Ectodermal cell (in vitro differentiated cells): ENCODE measurements at regions not wholly inside any gene's neighbourhood (a gene's known extent, or its start where the extent isn't known, plus 50 kb on each side); places are given as distances from the start of the nearest gene placed in this dataset.

Source experiments
- H3K27ac ChIP-seq: 2 replicates; pipeline ENCODE4 v1.7.0; 2013; ENCODE audit warnings: mild to moderate bottlenecking, low read depth, low read length; ENCODE audit not compliant: insufficient read depth, poor library complexity, severe bottlenecking
- H3K27me3 ChIP-seq: 2 replicates; pipeline ENCODE4 v1.7.0; 2013; ENCODE audit warnings: mild to moderate bottlenecking, low read length; ENCODE audit not compliant: insufficient read depth, control insufficient read depth, poor library complexity, severe bottlenecking
- H3K36me3 ChIP-seq: one replicate; pipeline ENCODE4 v1.7.0; 2013; ENCODE audit warnings: low read length; ENCODE audit not compliant: control insufficient read depth, insufficient read depth
- H3K4me1 ChIP-seq: one replicate; pipeline ENCODE4 v1.7.0; 2013; ENCODE audit warnings: low read length; ENCODE audit not compliant: control insufficient read depth, insufficient read depth
- H3K4me3 ChIP-seq: 2 replicates; pipeline ENCODE4 v1.7.0; 2013; ENCODE audit warnings: low read depth, low read length, control low read depth; ENCODE audit not compliant: insufficient read depth
- H3K9me3 ChIP-seq: 2 replicates; pipeline ENCODE4 v1.7.0; 2013; ENCODE audit warnings: mild to moderate bottlenecking, low read length, moderate library complexity; ENCODE audit not compliant: control insufficient read depth
- WGBS, 2 experiments: methylation state at CpG; one replicate each; pipeline ENCODE4 v1.1.7; 2013; ENCODE audit warnings: missing lambda C conversion rate in 2 of 2; 5-methylcytosine and 5-hydroxymethylcytosine counted together

DNA sequence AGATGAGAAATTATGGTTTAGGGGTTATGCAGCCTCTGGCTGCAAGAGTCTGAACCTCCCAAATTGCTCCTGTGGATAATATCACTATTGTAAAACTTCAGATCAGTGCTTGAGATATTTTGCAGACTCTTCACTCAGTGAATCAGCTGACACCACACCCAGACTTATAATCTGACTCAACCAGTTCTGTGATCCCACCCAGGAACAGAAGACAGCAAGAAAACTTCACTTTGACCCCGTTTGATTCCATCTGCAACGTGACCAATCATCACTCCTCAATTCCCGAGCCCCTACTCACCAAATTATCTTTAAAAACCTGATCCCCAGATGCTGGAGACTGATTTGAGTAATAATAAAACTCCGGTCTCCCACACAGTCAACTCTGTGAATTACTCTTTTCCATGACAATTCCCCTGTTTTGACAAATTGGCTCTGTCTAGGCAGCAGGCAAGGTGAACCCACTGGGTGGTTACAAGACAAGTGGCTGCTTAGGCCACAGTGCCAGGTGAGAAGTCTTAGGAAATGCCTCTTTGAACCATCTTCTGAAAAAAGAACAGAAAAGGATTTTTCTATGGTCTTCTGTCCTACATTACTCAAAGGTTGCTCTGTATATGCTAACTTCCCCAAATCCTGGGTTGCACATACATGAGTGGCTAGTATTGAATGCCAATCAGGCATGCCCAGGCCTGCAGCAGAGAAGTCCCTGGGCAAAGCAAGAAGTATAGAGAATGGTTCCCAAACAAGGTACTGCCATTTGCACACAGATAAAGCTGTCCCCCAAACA lies 588.0 kb downstream of the PRELID2 start:
- Histone ChIP-seq H3K36me3 (no peaks in the 10 kb centered on the region), H3K9me3 (no peaks in the 10 kb centered on the region), H3K4me1 (no peaks in the 10 kb centered on the region), H3K27ac (no peak overlapping the region), H3K27me3 (no peaks in the 10 kb centered on the region), H3K4me3 (no peak overlapping the region)
- WGBS, 2 experiments = 50 to 61% methylated on average over 4 of the region's 4 CpGs

GRCh38 chr5:145246379-145246778 lies 588.8 kb downstream of the PRELID2 start:
- no peaks in the 10 kb centered on the region for H3K36me3 ChIP-seq
- H3K4me1 ChIP-seq = no peaks in the 10 kb centered on the region
- H3K9me3 ChIP-seq = no peaks in the 10 kb centered on the region
- no peaks in the 10 kb centered on the region for H3K27me3 ChIP-seq
- no peak overlapping the region for H3K27ac ChIP-seq
- no peak overlapping the region for H3K4me3 ChIP-seq
- WGBS, 2 experiments = 88 to 94% methylated on average over 2 of the region's 2 CpGs

DNA sequence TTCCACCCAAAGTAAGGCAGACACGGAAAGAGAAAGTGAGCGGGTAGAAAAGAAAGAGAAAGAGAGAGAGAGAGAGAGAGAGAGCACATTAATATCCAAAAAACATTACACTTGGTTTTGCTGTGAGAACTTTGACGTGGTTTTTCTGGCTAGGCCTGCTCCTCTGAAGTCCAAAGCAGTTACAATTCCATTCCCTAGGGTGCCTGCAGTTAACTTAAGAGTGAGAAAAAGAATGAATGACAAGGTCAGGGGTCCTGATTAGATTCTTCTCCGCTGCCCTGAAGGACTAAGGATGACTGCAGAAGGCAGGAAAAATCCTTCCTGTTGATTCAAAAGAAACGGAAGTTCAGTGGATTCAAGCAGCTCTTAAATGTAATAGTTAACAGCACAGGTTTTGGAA lies 589.8 kb downstream of the PRELID2 start:
- WGBS, 2 experiments = 14 to 25% methylated on average over 3 to 5 of the region's 5 CpGs
- Histone ChIP-seq H3K9me3 (no peaks in the 10 kb centered on the region), H3K27ac (no peak overlapping the region), H3K27me3 (no peaks in the 10 kb centered on the region), H3K36me3 (no peaks in the 10 kb centered on the region), H3K4me3 (no peak overlapping the region), H3K4me1 (no peaks in the 10 kb centered on the region)

- no peak overlapping the region for H3K4me3 ChIP-seq
These were observed 590.4 kb downstream of the PRELID2 start for GRCh38 chr5:145244788-145245187.

DNA sequence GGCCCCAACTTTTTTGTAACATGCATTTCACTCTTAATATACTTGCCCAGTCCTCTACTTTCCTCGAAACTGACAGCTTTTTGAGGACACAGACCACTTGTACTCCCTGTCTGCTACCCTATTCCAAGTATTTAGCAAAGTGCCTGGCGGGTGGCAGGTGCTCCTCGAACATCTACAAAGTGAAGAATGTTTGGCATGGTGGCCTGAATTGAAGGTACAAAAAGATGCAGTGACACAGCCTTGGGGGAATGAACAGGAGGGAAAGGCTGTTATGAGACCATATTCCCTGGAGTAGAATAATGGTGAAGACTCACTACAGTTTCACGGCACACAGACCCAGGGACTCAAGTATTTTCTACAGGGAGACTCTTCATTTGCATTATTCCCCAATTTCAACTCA lies 590.9 kb downstream of the PRELID2 start:
- WGBS, 2 experiments = 91 to 93% methylated on average over 3 to 4 of the region's 4 CpGs
- Histone ChIP-seq H3K27ac (no peak overlapping the region), H3K36me3 (no peaks in the 10 kb centered on the region), H3K4me1 (no peaks in the 10 kb centered on the region), H3K9me3 (no peaks in the 10 kb centered on the region), H3K27me3 (no peaks in the 10 kb centered on the region), H3K4me3 (no peak overlapping the region)

More at GRCh38 chr5:145244788-145245187, 590.4 kb downstream of the PRELID2 start:
- Histone ChIP-seq H3K27ac (no peak overlapping the region), H3K27me3 (no peaks in the 10 kb centered on the region), H3K36me3 (no peaks in the 10 kb centered on the region), H3K4me1 (no peaks in the 10 kb centered on the region), H3K9me3 (no peaks in the 10 kb centered on the region)
- no CpG with 5 or more reads among the region's 2 CpGs for WGBS, 2 experiments

GRCh38 chr5:145243016-145243415 lies 592.1 kb downstream of the PRELID2 start:
- 91 to 100% methylated on average over 1 to 2 of the region's 2 CpGs for WGBS, 2 experiments
- Histone ChIP-seq H3K27me3 (no peaks in the 10 kb centered on the region), H3K9me3 (no peaks in the 10 kb centered on the region), H3K4me1 (no peaks in the 10 kb centered on the region), H3K36me3 (no peaks in the 10 kb centered on the region), H3K4me3 (no peak overlapping the region), H3K27ac (no peak overlapping the region)

- Histone ChIP-seq H3K4me1 (no peaks in the 10 kb centered on the region), H3K4me3 (no peak overlapping the region), H3K27ac (no peak overlapping the region), H3K9me3 (no peaks in the 10 kb centered on the region), H3K36me3 (no peaks in the 10 kb centered on the region), H3K27me3 (no peaks in the 10 kb centered on the region)
- WGBS, 2 experiments = 86 to 93% methylated on average over 1 of the region's 1 CpG
These were observed 592.6 kb downstream of the PRELID2 start for GRCh38 chr5:145242551-145242950.

GRCh38 chr5:145237843-145238242 lies 597.3 kb downstream of the PRELID2 start:
- no peaks in the 10 kb centered on the region for H3K36me3 ChIP-seq
- H3K4me3 ChIP-seq = no peak overlapping the region
- no peaks in the 10 kb centered on the region for H3K27me3 ChIP-seq
- H3K9me3 ChIP-seq = no peaks in the 10 kb centered on the region
- 6 to 8% methylated on average over 3 of the region's 3 CpGs for WGBS, 2 experiments
- H3K4me1 ChIP-seq = no peaks in the 10 kb centered on the region
- H3K27ac ChIP-seq = no peak overlapping the region

- no peaks in the 10 kb centered on the region for H3K36me3 ChIP-seq
- H3K27me3 ChIP-seq = no peaks in the 10 kb centered on the region
- H3K4me3 ChIP-seq = no peak overlapping the region
- no peak overlapping the region for H3K27ac ChIP-seq
- no peaks in the 10 kb centered on the region for H3K9me3 ChIP-seq
- no peaks in the 10 kb centered on the region for H3K4me1 ChIP-seq
These were observed 598.2 kb downstream of the PRELID2 start for GRCh38 chr5:145236983-145237382.

DNA sequence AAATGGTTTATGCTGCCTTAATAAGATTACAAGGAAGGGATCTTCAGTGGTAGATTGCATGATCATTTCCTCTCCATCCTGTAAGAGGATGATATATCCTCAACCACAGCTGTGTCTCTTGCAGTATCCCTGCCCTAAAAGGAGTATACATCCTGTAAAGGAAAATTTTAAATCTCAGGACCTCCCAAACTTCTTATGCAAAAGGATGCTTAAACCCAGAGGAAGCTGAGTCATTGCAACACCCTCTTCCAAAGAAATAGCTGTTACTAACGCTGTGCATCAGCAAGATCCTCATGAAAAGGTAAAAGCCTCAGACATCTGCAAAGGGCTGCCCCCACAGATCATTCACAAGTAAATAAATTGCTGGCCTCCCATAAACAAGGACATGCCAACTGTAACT lies 599.0 kb downstream of the PRELID2 start:
- WGBS, 2 experiments = 63 to 85% methylated on average over 1 of the region's 1 CpG
- Histone ChIP-seq H3K4me3 (no peak overlapping the region), H3K4me1 (no peaks in the 10 kb centered on the region), H3K27ac (no peak overlapping the region), H3K9me3 (no peaks in the 10 kb centered on the region), H3K27me3 (no peaks in the 10 kb centered on the region), H3K36me3 (no peaks in the 10 kb centered on the region)
